IMR-90 (cell line): ENCODE measurements at regions not wholly inside any gene's neighbourhood (a gene's known extent, or its start where the extent isn't known, plus 50 kb on each side); places are given as distances from the start of the nearest gene placed in this dataset.

Experiments
- ATAC-seq: fragments of 200-7000 bp; cut with Tn5 transposase; 2 replicates; pipeline ENCODE4 v1.9.1; 2020; ENCODE audit warnings: low read depth, mild to moderate bottlenecking, moderate library complexity
- BruUV-seq: library from RNA; stranded (reverse); fragments of 400-500 nt; replicated peaks from 2 replicates; lab custom pipeline; 2021; lab: Mats Ljungman, UMichigan
- CTCF ChIA-PET: fragments of 300-600 bp; formaldehyde crosslinking; extraction: SDS; loops from one replicate; lab custom pipeline; 2021; ENCODE audit warnings: antibody characterized with exemption; lab: Yijun Ruan, JAX
- POLR2A ChIA-PET: fragments of 300-600 bp; sonication (Branson Sonifier 250); formaldehyde crosslinking; loops from one replicate; lab custom pipeline; 2022; ENCODE audit warnings: antibody characterized with exemption; ENCODE audit not compliant: unreplicated experiment; lab: Charles Lee
- DNase-seq: peaks from one replicate; pipeline ENCODE4 v3.0.0; 2013
- H2AFZ ChIP-seq: replicated peaks from 2 replicates; pipeline ENCODE3; 2013; ENCODE audit warnings: low read length, mild to moderate bottlenecking; ENCODE audit not compliant: poor library complexity
- H2AK5ac ChIP-seq: 2 replicates; pipeline ENCODE4 v1.6.1; 2013; ENCODE audit warnings: low read depth, low read length, inconsistent platforms
- H2AK9ac ChIP-seq: replicated peaks from 2 replicates; pipeline ENCODE3; 2013; ENCODE audit warnings: mild to moderate bottlenecking, low read depth, low read length, moderate library complexity; ENCODE audit not compliant: poor library complexity
- H2BK120ac ChIP-seq: 2 replicates; pipeline ENCODE4 v1.6.1; 2013; ENCODE audit warnings: low read depth, low read length, inconsistent platforms
- H2BK15ac ChIP-seq: 3 replicates; pipeline ENCODE4 v1.6.1; 2013; ENCODE audit warnings: low read depth, low read length, inconsistent platforms
- H2BK20ac ChIP-seq: 2 replicates; pipeline ENCODE4 v1.6.1; 2013; ENCODE audit warnings: low read depth, mild to moderate bottlenecking, inconsistent platforms, low read length, moderate library complexity
- H2BK5ac ChIP-seq: 2 replicates; pipeline ENCODE4 v1.6.1; 2013; ENCODE audit warnings: mild to moderate bottlenecking, low read depth, low read length, inconsistent platforms; ENCODE audit not compliant: poor library complexity, severe bottlenecking
- H3K14ac ChIP-seq: replicated peaks from 2 replicates; pipeline ENCODE4 v1.6.1; 2013; ENCODE audit warnings: low read depth, low read length, inconsistent platforms
- H3K18ac ChIP-seq: 2 replicates; pipeline ENCODE4 v1.6.1; 2013; ENCODE audit warnings: low read depth, low read length, control low read depth
- H3K23ac ChIP-seq: 2 replicates; pipeline ENCODE4 v1.6.1; 2013; ENCODE audit warnings: low read depth, low read length, inconsistent platforms
- H3K27ac ChIP-seq: 2 replicates; pipeline ENCODE4 v1.5.1; 2013; ENCODE audit warnings: mild to moderate bottlenecking, control low read depth, low read length; ENCODE audit not compliant: insufficient read depth
- H3K27me3 ChIP-seq: 2 replicates; pipeline ENCODE4 v1.6.1; 2013; ENCODE audit warnings: low read length; ENCODE audit not compliant: control insufficient read depth, insufficient read depth
- H3K36me3 ChIP-seq: 2 replicates; pipeline ENCODE4 v1.6.1; 2013; ENCODE audit warnings: low read length, mixed read lengths; ENCODE audit not compliant: control insufficient read depth, insufficient read depth
- H3K4ac ChIP-seq: 2 replicates; pipeline ENCODE4 v1.6.1; 2013; ENCODE audit warnings: low read depth, low read length, inconsistent platforms
- H3K4me1 ChIP-seq: 2 replicates; pipeline ENCODE4 v1.6.1; 2013; ENCODE audit warnings: low read length, mixed read lengths; ENCODE audit not compliant: control insufficient read depth, insufficient read depth
- H3K4me2 ChIP-seq: 2 replicates; pipeline ENCODE4 v1.6.1; 2013; ENCODE audit warnings: low read depth, mild to moderate bottlenecking, control low read depth, low read length, moderate library complexity
- H3K4me3 ChIP-seq: 2 replicates; pipeline ENCODE4 v1.5.1; 2013; ENCODE audit warnings: low read depth, mild to moderate bottlenecking, control low read depth, low read length, moderate library complexity; ENCODE audit not compliant: insufficient read depth
- H3K56ac ChIP-seq: 2 replicates; pipeline ENCODE4 v1.6.1; 2013; ENCODE audit warnings: low read length, inconsistent platforms; ENCODE audit not compliant: insufficient read depth; ENCODE audit errors: extremely low read depth
- H3K79me1 ChIP-seq, 2 experiments: 2 replicates each; pipeline ENCODE4 v1.6.1; 2013; ENCODE audit warnings: low read length in 2 of 2, inconsistent platforms in 1 of 2, low read depth in 1 of 2
- H3K9ac ChIP-seq: 2 replicates; pipeline ENCODE4 v1.6.1; 2013; ENCODE audit warnings: low read depth, low read length, control low read depth
- H3K9me1 ChIP-seq: 2 replicates; pipeline ENCODE4 v1.6.1; 2013; ENCODE audit warnings: low read length, inconsistent platforms; ENCODE audit not compliant: insufficient read depth
- H3K9me3 ChIP-seq: 2 replicates; pipeline ENCODE4 v1.6.1; 2013; ENCODE audit warnings: low read length; ENCODE audit not compliant: control insufficient read depth, insufficient read depth
- H4K20me1 ChIP-seq: 2 replicates; pipeline ENCODE4 v1.6.1; 2013; ENCODE audit warnings: low read length, inconsistent platforms; ENCODE audit not compliant: insufficient read depth
- H4K5ac ChIP-seq: 2 replicates; pipeline ENCODE4 v1.6.1; 2013; ENCODE audit warnings: mild to moderate bottlenecking, low read depth, low read length, control low read depth
- H4K8ac ChIP-seq, 2 experiments: 2 replicates each; pipeline ENCODE4 v1.6.1; 2013; ENCODE audit warnings: low read depth in 2 of 2, low read length in 2 of 2, control low read depth in 1 of 2, inconsistent platforms in 1 of 2
- H4K91ac ChIP-seq: 2 replicates; pipeline ENCODE4 v1.6.1; 2013; ENCODE audit warnings: low read depth, low read length, inconsistent platforms; ENCODE audit not compliant: insufficient read depth
- BHLHE40 ChIP-seq: fragments of 150-350 bp; IDR thresholded peaks from 2 replicates; pipeline ENCODE4 v1.6.1; 2016; ENCODE audit warnings: mild to moderate bottlenecking, low read depth, low read length
- CEBPB ChIP-seq: IDR thresholded peaks from 2 replicates; pipeline ENCODE4 v1.6.1; 2012; ENCODE audit warnings: low read depth, low read length, improper control_type of control experiment
- CHD1 ChIP-seq: IDR thresholded peaks from 2 replicates; pipeline ENCODE4 v1.6.1; 2012; ENCODE audit warnings: low read depth, low read length, improper control_type of control experiment
- CTCF ChIP-seq: conservative IDR thresholded peaks from 2 replicates; pipeline ENCODE4 v1.5.1; 2012; ENCODE audit warnings: mild to moderate bottlenecking, low read depth, low read length, improper control_type of control experiment
- ELK1 ChIP-seq: fragments of 150-350 bp; IDR thresholded peaks from 2 replicates; pipeline ENCODE4 v1.6.1; 2016; ENCODE audit warnings: low read depth, mild to moderate bottlenecking, low read length, moderate library complexity, borderline replicate concordance
- FOS ChIP-seq: fragments of 150-350 bp; IDR thresholded peaks from 2 replicates; pipeline ENCODE4 v1.6.1; 2016; ENCODE audit warnings: low read depth, low read length
- MAFK ChIP-seq: IDR thresholded peaks from 2 replicates; pipeline ENCODE4 v1.6.1; 2012; ENCODE audit warnings: low read depth, low read length, improper control_type of control experiment
- MAZ ChIP-seq: IDR thresholded peaks from 2 replicates; pipeline ENCODE4 v1.6.1; 2012; ENCODE audit warnings: low read depth, mild to moderate bottlenecking, low read length, improper control_type of control experiment, moderate library complexity, borderline replicate concordance
- MXI1 ChIP-seq: IDR thresholded peaks from 2 replicates; pipeline ENCODE4 v1.6.1; 2012; ENCODE audit warnings: low read depth, mild to moderate bottlenecking, low read length, moderate library complexity, borderline replicate concordance
- NFE2L2 ChIP-seq: fragments of 150-350 bp; IDR thresholded peaks from 2 replicates; pipeline ENCODE4 v1.6.1; 2016; ENCODE audit warnings: low read depth, mild to moderate bottlenecking, low read length
- POLR2A ChIP-seq: IDR thresholded peaks from 2 replicates; pipeline ENCODE4 v1.6.1; 2012; ENCODE audit warnings: mild to moderate bottlenecking, low read depth, low read length
- RCOR1 ChIP-seq: IDR thresholded peaks from 2 replicates; pipeline ENCODE4 v1.6.1; 2012; ENCODE audit warnings: mild to moderate bottlenecking, low read length, improper control_type of control experiment; ENCODE audit not compliant: insufficient replicate concordance
- RFX5 ChIP-seq: IDR thresholded peaks from 2 replicates; pipeline ENCODE4 v1.8.0; 2012; ENCODE audit warnings: low read depth, mild to moderate bottlenecking, low read length, moderate library complexity
- SMC3 ChIP-seq: fragments of 150-350 bp; IDR thresholded peaks from 2 replicates; pipeline ENCODE4 v1.6.1; 2016; ENCODE audit warnings: low read depth, mild to moderate bottlenecking, antibody characterized with exemption, low read length, moderate library complexity
- WGBS, 2 experiments: methylation state at CpG; one replicate each; pipeline versions ENCODE4 v1.1.5 to v1.1.7; 2013; ENCODE audit warnings: missing lambda C conversion rate in 2 of 2; ENCODE audit not compliant: insufficient read length in 1 of 2; ENCODE audit errors: extremely low coverage in 2 of 2; 5-methylcytosine and 5-hydroxymethylcytosine counted together
- dilution Hi-C: fragments of 300-500 bp; cut with HindIII; formaldehyde crosslinking; loops from one replicate; pipeline ENCODE4 v1.14.3; 2018; ENCODE audit warnings: low sequenced_read_pairs; ENCODE audit not compliant: unreplicated experiment
- in situ Hi-C: fragments of 300-500 bp; cut with MboI; formaldehyde crosslinking; loops from 3 replicates; pipeline ENCODE4 v1.14.3; 2019; ENCODE audit warnings: low sequenced_read_pairs, inconsistent platforms, mixed read lengths
- intact Hi-C: fragments of 100-400 bp; cut with micrococcal nuclease; formaldehyde crosslinking; loops from 2 replicates; pipeline ENCODE4 v1.10.0; 2022
- TF ChIP-seq, protein P1 (sequence below): fragments of 150-350 bp; IDR thresholded peaks from 2 replicates; pipeline ENCODE4 v1.6.1; 2017; ENCODE audit warnings: mild to moderate bottlenecking, antibody characterized with exemption, low read length, low read depth

GRCh38 chr4:30443289-30443688, 276.9 kb upstream of the PCDH7 start:
- Histone ChIP-seq H3K4me2 (no peak overlapping the region), H4K8ac (no peak overlapping the region), H3K36me3 (no peaks in the 10 kb centered on the region), H2BK15ac (no peak overlapping the region), H3K4ac (no peak overlapping the region), H2AK9ac (no peak overlapping the region), H4K20me1 (no peaks in the 10 kb centered on the region), H3K9me1 (no peaks in the 10 kb centered on the region), H3K9ac (no peak overlapping the region), H3K14ac (no peak overlapping the region), H2BK20ac (no peak overlapping the region), H3K4me1 (no peaks in the 10 kb centered on the region), H3K27ac (no peak overlapping the region), H2AFZ (no peak overlapping the region), H2AK5ac (no peak overlapping the region), H3K27me3 (no peaks in the 10 kb centered on the region), H3K18ac (no peak overlapping the region), H3K79me1 (no peaks in the 10 kb centered on the region), H3K23ac (no peak overlapping the region), H3K4me3 (no peak overlapping the region), H2BK5ac (no peak overlapping the region), H4K91ac (no peak overlapping the region), H3K9me3 (no peaks in the 10 kb centered on the region), H3K56ac (no peak overlapping the region), H4K5ac (no peak overlapping the region), H2BK120ac (no peak overlapping the region)
- intact Hi-C loops (no loop called here), in situ Hi-C loops (no loop called here), dilution Hi-C loops (no loop called here)
- DNase-seq, result no peak
- ChIA-PET CTCF (interaction anchor here (0.6 kb wide), 1 partner anchor 275 kb away, joined by 3 read pairs; no protein-coding TSS in a partner anchor), POLR2A (no interaction called here)
- no TSS peak for BruUV-seq
- TF ChIP-seq RFX5 (no peak), CHD1 (no peak), POLR2A (no peak), RCOR1 (no peak), BHLHE40 (no peak), MAFK (no peak), FOS (no peak), MAZ (no peak), SMC3 (no peak), NFE2L2 (no peak), ELK1 (no peak), CTCF (no peak), MXI1 (no peak), CEBPB (no peak)
- TF ChIP-seq, protein P1, sequence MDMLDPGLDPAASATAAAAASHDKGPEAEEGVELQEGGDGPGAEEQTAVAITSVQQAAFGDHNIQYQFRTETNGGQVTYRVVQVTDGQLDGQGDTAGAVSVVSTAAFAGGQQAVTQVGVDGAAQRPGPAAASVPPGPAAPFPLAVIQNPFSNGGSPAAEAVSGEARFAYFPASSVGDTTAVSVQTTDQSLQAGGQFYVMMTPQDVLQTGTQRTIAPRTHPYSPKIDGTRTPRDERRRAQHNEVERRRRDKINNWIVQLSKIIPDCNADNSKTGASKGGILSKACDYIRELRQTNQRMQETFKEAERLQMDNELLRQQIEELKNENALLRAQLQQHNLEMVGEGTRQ, result no peak
- WGBS, 2 experiments, result no CpG with 5 or more reads among the region's 2 CpGs
- ATAC-seq, result no peak
